Natural killer cell (primary cell): ENCODE measurements at regions not wholly inside any gene's neighbourhood (a gene's known extent, or its start where the extent isn't known, plus 50 kb on each side); places are given as distances from the start of the nearest gene placed in this dataset.

ENCODE experiments used
- ATAC-seq, 3 donors: fragments of 150-1000 bp in 2 of 3; fragments of 200-7000 bp in 1 of 3; cut with Tn5 transposase; 1 replicate in 1 of 3; 2 replicates in 2 of 3; pipeline ENCODE4 v1.10.0; 2021; ENCODE audit warnings: mild to moderate bottlenecking in 2 of 3, moderate library complexity in 2 of 3
- DNase-seq, 2 donors: peaks; one replicate each; pipeline versions ENCODE4 v3.0.0 to v3.0.0-alpha.2; 2013 to 2021; ENCODE audit warnings: mixed read lengths in 1 of 2
- H3K27ac ChIP-seq: one replicate; pipeline ENCODE4 v1.5.1; 2013; ENCODE audit warnings: mild to moderate bottlenecking, low read length
- H3K27me3 ChIP-seq: one replicate; pipeline ENCODE4 v1.6.1; 2013; ENCODE audit warnings: low read length; ENCODE audit not compliant: control insufficient read depth, insufficient read depth
- H3K36me3 ChIP-seq: one replicate; pipeline ENCODE4 v1.6.1; 2013; ENCODE audit warnings: low read length; ENCODE audit not compliant: control insufficient read depth, insufficient read depth
- H3K4me1 ChIP-seq: one replicate; pipeline ENCODE4 v1.6.1; 2013; ENCODE audit warnings: low read length; ENCODE audit not compliant: control insufficient read depth, insufficient read depth
- H3K4me3 ChIP-seq: one replicate; pipeline ENCODE4 v1.5.1; 2013; ENCODE audit warnings: low read length
- H3K9me3 ChIP-seq: one replicate; pipeline ENCODE4 v1.6.1; 2013; ENCODE audit warnings: low read length; ENCODE audit not compliant: control insufficient read depth, insufficient read depth
- H3K27ac Mint-ChIP-seq, 2 donors: one replicate each; pipeline ENCODE4 v1.8.0; 2022; ENCODE audit warnings: mild to moderate bottlenecking in 2 of 2, mixed read lengths in 2 of 2, moderate library complexity in 1 of 2
- H3K27me3 Mint-ChIP-seq, 2 donors: one replicate each; pipeline ENCODE4 v1.8.0; 2022; ENCODE audit warnings: low read depth in 2 of 2, mixed read lengths in 2 of 2
- H3K36me3 Mint-ChIP-seq: one replicate; pipeline ENCODE4 v1.8.0; 2022; ENCODE audit warnings: mixed read lengths
- H3K4me1 Mint-ChIP-seq, 2 donors: one replicate each; pipeline ENCODE4 v1.8.0; 2022; ENCODE audit warnings: mixed read lengths in 2 of 2
- H3K4me3 Mint-ChIP-seq: one replicate; pipeline ENCODE4 v1.8.0; 2022; ENCODE audit warnings: mild to moderate bottlenecking, moderate library complexity, mixed read lengths
- H3K9me3 Mint-ChIP-seq, 2 donors: one replicate each; pipeline ENCODE4 v1.8.0; 2022; ENCODE audit warnings: mixed read lengths in 2 of 2
- CTCF ChIP-seq: fragments of 200-600 bp; IDR thresholded peaks from one replicate; pipeline ENCODE4 v1.8.0; 2022; ENCODE audit warnings: antibody characterized with exemption
- WGBS: methylation state at CpG from one replicate; pipeline ENCODE4 v1.1.7; 2013; ENCODE audit warnings: missing lambda C conversion rate; ENCODE audit not compliant: insufficient coverage; 5-methylcytosine and 5-hydroxymethylcytosine counted together
- intact Hi-C: fragments of 100-400 bp; cut with micrococcal nuclease; formaldehyde crosslinking; loops from one replicate; pipeline ENCODE4 v1.14.2; 2022

GRCh38 chr1:165060285-165060793 lies 296.2 kb downstream of the LMX1A start:
- WGBS: 78% methylated on average over 6 of the region's 6 CpGs
- Mint-ChIP-seq H3K4me1 (no peaks in the 10 kb centered on the region), H3K27ac (no peak overlapping the region), H3K27me3 (peaks cover 7 to 8% of the 10 kb centered on the region in 2 donors), H3K36me3 (no peaks in the 10 kb centered on the region), H3K9me3 (peaks cover 2 to 8% of the 10 kb centered on the region in 2 donors), H3K4me3 (no peak overlapping the region)
- no peak for TF ChIP-seq CTCF
- no peaks in the 10 kb centered on the region for H3K36me3 ChIP-seq
- H3K4me1 ChIP-seq: no peaks in the 10 kb centered on the region
- H3K4me3 ChIP-seq: no peak overlapping the region
- no peaks in the 10 kb centered on the region for H3K27me3 ChIP-seq
- no peak for ATAC-seq
- H3K9me3 ChIP-seq: no peaks in the 10 kb centered on the region
- H3K27ac ChIP-seq: no peak overlapping the region
- intact Hi-C loops: no loop called here
- no peak for DNase-seq

- H3K27ac Mint-ChIP-seq: no peak overlapping the region
- 53% methylated on average over 3 of the region's 3 CpGs for WGBS
Measured at GRCh38 chr1:165057956-165058355, 298.6 kb downstream of the LMX1A start.

GRCh38 chr1:165056914-165057313 lies 299.6 kb downstream of the LMX1A start:
- Histone ChIP-seq H3K4me3 (no peak overlapping the region), H3K27me3 (no peaks in the 10 kb centered on the region), H3K36me3 (no peaks in the 10 kb centered on the region), H3K4me1 (no peaks in the 10 kb centered on the region), H3K27ac (no peak overlapping the region), H3K9me3 (no peaks in the 10 kb centered on the region)
- ATAC-seq (no peak), DNase-seq (no peak)
- no peak overlapping the region for H3K27ac Mint-ChIP-seq
- H3K27me3 Mint-ChIP-seq: peaks cover 7 to 8% of the 10 kb centered on the region in 2 donors
- H3K9me3 Mint-ChIP-seq: peaks cover 2 to 10% of the 10 kb centered on the region in 2 donors
- intact Hi-C loops: no loop called here
- no peak overlapping the region for H3K4me3 Mint-ChIP-seq
- H3K36me3 Mint-ChIP-seq: no peaks in the 10 kb centered on the region
- WGBS: 70% methylated on average over 2 of the region's 2 CpGs
- no peaks in the 10 kb centered on the region for H3K4me1 Mint-ChIP-seq
- no peak for TF ChIP-seq CTCF

More at GRCh38 chr1:165057956-165058355, 298.6 kb downstream of the LMX1A start:
- H3K36me3 ChIP-seq: no peaks in the 10 kb centered on the region
- intact Hi-C loops: no loop called here
- ATAC-seq: no peak
- no peaks in the 10 kb centered on the region for H3K9me3 ChIP-seq
- DNase-seq: no peak
- H3K36me3 Mint-ChIP-seq: no peaks in the 10 kb centered on the region
- H3K4me1 ChIP-seq: no peaks in the 10 kb centered on the region
- H3K4me3 Mint-ChIP-seq: no peak overlapping the region
- H3K27me3 Mint-ChIP-seq: peaks cover 7 to 8% of the 10 kb centered on the region in 2 donors
- no peak for TF ChIP-seq CTCF
- H3K4me3 ChIP-seq: no peak overlapping the region
- H3K27me3 ChIP-seq: no peaks in the 10 kb centered on the region
- H3K9me3 Mint-ChIP-seq: peaks cover 2 to 10% of the 10 kb centered on the region in 2 donors
- no peaks in the 10 kb centered on the region for H3K4me1 Mint-ChIP-seq
- no peak overlapping the region for H3K27ac ChIP-seq

GRCh38 chr1:165055581-165055980 lies 300.9 kb downstream of the LMX1A start:
- H3K27me3 ChIP-seq: no peaks in the 10 kb centered on the region
- no peaks in the 10 kb centered on the region for H3K36me3 ChIP-seq
- Mint-ChIP-seq H3K36me3 (no peaks in the 10 kb centered on the region), H3K27me3 (peaks cover 7 to 8% of the 10 kb centered on the region in 2 donors), H3K4me1 (no peaks in the 10 kb centered on the region), H3K4me3 (no peak overlapping the region), H3K9me3 (peaks cover 2 to 8% of the 10 kb centered on the region in 2 donors), H3K27ac (no peak overlapping the region)
- TF ChIP-seq CTCF: no peak
- intact Hi-C loops: no loop called here
- no peak for DNase-seq
- WGBS: 8% methylated on average over 9 of the region's 9 CpGs
- no peak overlapping the region for H3K4me3 ChIP-seq
- H3K27ac ChIP-seq: no peak overlapping the region
- no peaks in the 10 kb centered on the region for H3K9me3 ChIP-seq
- ATAC-seq: no peak
- no peaks in the 10 kb centered on the region for H3K4me1 ChIP-seq
